Muscle layer of colon (tissue), 2 donors: ENCODE measurements at regions not wholly inside any gene's neighbourhood (a gene's known extent, or its start where the extent isn't known, plus 50 kb on each side); places are given as distances from the start of the nearest gene placed in this dataset.

Experiments
- H3K27ac ChIP-seq: one replicate; pipeline ENCODE4 v1.7.0; 2013; ENCODE audit warnings: low read depth, mild to moderate bottlenecking, low read length, moderate library complexity
- H3K27me3 ChIP-seq, 2 donors: one replicate each; pipeline ENCODE4 v1.7.0; 2013; ENCODE audit warnings: low read length in 2 of 2, mild to moderate bottlenecking in 2 of 2; ENCODE audit not compliant: insufficient read depth in 2 of 2, control insufficient read depth in 1 of 2
- H3K36me3 ChIP-seq: one replicate; pipeline ENCODE4 v1.7.0; 2013; ENCODE audit warnings: mild to moderate bottlenecking, low read length; ENCODE audit not compliant: insufficient read depth
- H3K4me1 ChIP-seq: one replicate; pipeline ENCODE4 v1.7.0; 2013; ENCODE audit warnings: mild to moderate bottlenecking, low read length; ENCODE audit not compliant: insufficient read depth
- H3K4me3 ChIP-seq, 2 donors: one replicate each; pipeline ENCODE4 v1.7.0; 2013; ENCODE audit warnings: low read length in 2 of 2, low read depth in 1 of 2, mild to moderate bottlenecking in 1 of 2, moderate library complexity in 1 of 2
- H3K9ac ChIP-seq: one replicate; pipeline ENCODE4 v1.7.0; 2013; ENCODE audit warnings: low read length
- H3K9me3 ChIP-seq: one replicate; pipeline ENCODE4 v1.7.0; 2013; ENCODE audit warnings: mild to moderate bottlenecking, low read length
- donor health status: abdominal sarcoma.
- donor health status: Adenocarcinoma of cecum.

DNA sequence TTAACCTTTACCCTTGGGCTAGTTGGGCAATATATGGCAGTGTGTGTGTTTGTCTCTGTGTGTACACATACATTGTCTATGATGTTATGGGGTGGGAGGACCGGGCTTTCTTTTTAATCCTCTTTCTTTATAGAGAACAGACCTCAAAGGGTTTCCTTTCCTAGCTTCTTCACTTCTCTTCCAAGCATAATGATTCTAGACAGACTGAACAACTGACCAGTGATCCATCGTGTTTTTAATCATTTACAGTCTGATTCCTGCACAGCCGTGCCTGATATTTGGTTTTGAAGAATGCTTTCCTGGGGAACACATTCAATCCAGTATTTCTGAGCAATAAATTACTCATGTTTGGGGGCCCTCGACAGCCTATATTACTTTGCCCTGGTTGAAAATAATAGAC lies 481.1 kb upstream of the DCN start:
- no peaks in the 10 kb centered on the region for H3K4me1 ChIP-seq
- no peaks in the 10 kb centered on the region for H3K36me3 ChIP-seq
- H3K27ac ChIP-seq, result no peak overlapping the region
- H3K4me3 ChIP-seq, result no peak overlapping the region
- no peaks in the 10 kb centered on the region for H3K27me3 ChIP-seq
- no peak overlapping the region for H3K9ac ChIP-seq
- no peaks in the 10 kb centered on the region for H3K9me3 ChIP-seq

- no peaks in the 10 kb centered on the region for H3K9me3 ChIP-seq
- H3K36me3 ChIP-seq, result no peaks in the 10 kb centered on the region
- no peak overlapping the region for H3K27ac ChIP-seq
These were observed 480.7 kb upstream of the DCN start for GRCh38 chr12:91663310-91663709.

DNA sequence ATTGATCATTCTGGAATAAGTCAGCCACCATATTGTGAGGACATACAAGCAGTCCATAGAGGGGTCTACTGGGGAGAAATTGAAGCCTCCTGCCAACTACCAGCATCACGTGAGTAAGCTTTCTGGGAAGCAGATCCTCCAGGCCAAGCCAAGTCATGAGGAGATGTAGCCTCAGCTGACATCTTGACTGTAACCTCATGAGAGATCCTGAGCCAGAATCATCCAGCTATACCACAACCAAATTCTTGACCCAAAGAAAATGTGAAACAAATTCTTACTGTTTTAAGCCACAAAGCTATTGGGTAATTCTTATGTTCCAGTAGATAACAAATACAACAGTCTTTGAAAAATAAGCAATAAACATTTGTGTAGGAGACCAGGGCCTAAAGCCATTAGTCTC lies 479.4 kb upstream of the DCN start:
- Histone ChIP-seq H3K27me3 (no peaks in the 10 kb centered on the region), H3K36me3 (no peaks in the 10 kb centered on the region), H3K4me1 (no peaks in the 10 kb centered on the region), H3K9ac (no peak overlapping the region), H3K4me3 (no peak overlapping the region), H3K27ac (no peak overlapping the region), H3K9me3 (no peaks in the 10 kb centered on the region)

More at GRCh38 chr12:91663310-91663709, 480.7 kb upstream of the DCN start:
- Histone ChIP-seq H3K27me3 (no peaks in the 10 kb centered on the region), H3K9ac (no peak overlapping the region), H3K4me1 (no peaks in the 10 kb centered on the region), H3K4me3 (no peak overlapping the region)

- no peak overlapping the region for H3K4me3 ChIP-seq
- H3K27me3 ChIP-seq, result no peaks in the 10 kb centered on the region
- no peaks in the 10 kb centered on the region for H3K36me3 ChIP-seq
- H3K27ac ChIP-seq, result no peak overlapping the region
- H3K4me1 ChIP-seq, result no peaks in the 10 kb centered on the region
- no peaks in the 10 kb centered on the region for H3K9me3 ChIP-seq
- H3K9ac ChIP-seq, result no peak overlapping the region
These were observed 474.4 kb upstream of the DCN start for GRCh38 chr12:91657032-91657431.

GRCh38 chr12:91655966-91656365 lies 473.3 kb upstream of the DCN start:
- no peaks in the 10 kb centered on the region for H3K36me3 ChIP-seq
- no peak overlapping the region for H3K4me3 ChIP-seq
- H3K4me1 ChIP-seq, result no peaks in the 10 kb centered on the region
- no peak overlapping the region for H3K9ac ChIP-seq
- no peaks in the 10 kb centered on the region for H3K27me3 ChIP-seq
- no peak overlapping the region for H3K27ac ChIP-seq
- no peaks in the 10 kb centered on the region for H3K9me3 ChIP-seq

DNA sequence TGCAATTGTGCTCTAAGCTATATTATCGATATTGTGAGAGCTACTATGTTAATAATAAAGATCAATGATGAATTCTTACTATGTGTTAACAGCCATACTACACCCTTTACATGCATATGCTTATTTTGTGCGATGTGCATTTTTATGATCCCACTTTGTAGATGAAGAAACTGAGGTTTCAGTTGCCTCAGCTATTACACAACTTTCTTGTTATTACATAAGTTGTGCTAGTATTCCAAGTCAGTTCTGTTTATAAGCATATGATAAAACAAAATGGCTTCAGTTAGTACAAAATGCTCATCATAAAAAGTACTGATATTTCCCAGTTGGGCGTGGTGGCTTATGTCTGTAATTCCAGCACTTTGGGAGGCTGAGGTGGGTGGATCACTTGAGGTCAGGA lies 471.5 kb upstream of the DCN start:
- H3K4me3 ChIP-seq, result no peak overlapping the region
- H3K9me3 ChIP-seq, result no peaks in the 10 kb centered on the region
- no peaks in the 10 kb centered on the region for H3K4me1 ChIP-seq
- H3K9ac ChIP-seq, result no peak overlapping the region
- H3K36me3 ChIP-seq, result no peaks in the 10 kb centered on the region
- H3K27ac ChIP-seq, result no peak overlapping the region
- H3K27me3 ChIP-seq, result no peaks in the 10 kb centered on the region

- H3K9me3 ChIP-seq, result no peaks in the 10 kb centered on the region
- H3K4me3 ChIP-seq, result no peak overlapping the region
- H3K9ac ChIP-seq, result no peak overlapping the region
- no peaks in the 10 kb centered on the region for H3K36me3 ChIP-seq
- H3K4me1 ChIP-seq, result no peaks in the 10 kb centered on the region
- H3K27ac ChIP-seq, result no peak overlapping the region
- no peaks in the 10 kb centered on the region for H3K27me3 ChIP-seq
These were observed 469.1 kb upstream of the DCN start for GRCh38 chr12:91651728-91652127.

GRCh38 chr12:91643763-91644162 lies 461.1 kb upstream of the DCN start:
- H3K27me3 ChIP-seq, result no peaks in the 10 kb centered on the region
- no peaks in the 10 kb centered on the region for H3K4me1 ChIP-seq
- no peaks in the 10 kb centered on the region for H3K36me3 ChIP-seq
- no peak overlapping the region for H3K9ac ChIP-seq
- H3K9me3 ChIP-seq, result no peaks in the 10 kb centered on the region
- no peak overlapping the region for H3K27ac ChIP-seq
- H3K4me3 ChIP-seq, result no peak overlapping the region

DNA sequence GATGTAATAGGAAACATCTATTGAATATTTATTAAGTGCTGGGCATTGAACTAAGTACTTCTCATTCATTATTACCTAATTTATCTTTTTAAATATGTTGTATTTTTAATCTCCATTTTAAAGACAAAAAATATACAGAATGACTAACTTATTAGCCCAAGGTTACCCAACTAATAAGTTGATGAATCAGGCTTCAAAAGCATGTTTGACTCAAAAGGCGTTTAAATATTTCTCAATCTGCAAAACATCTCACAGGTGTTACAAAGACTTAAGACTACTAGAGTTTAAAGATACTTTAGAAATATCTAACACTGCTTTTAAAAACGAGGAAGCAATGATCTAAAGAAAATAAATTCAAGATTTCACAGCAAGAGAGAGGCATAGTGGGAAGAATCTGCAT lies 457.4 kb upstream of the DCN start:
- Histone ChIP-seq H3K4me3 (no peak overlapping the region), H3K27me3 (no peaks in the 10 kb centered on the region), H3K27ac (no peak overlapping the region), H3K9ac (no peak overlapping the region), H3K36me3 (no peaks in the 10 kb centered on the region), H3K4me1 (no peaks in the 10 kb centered on the region), H3K9me3 (no peaks in the 10 kb centered on the region)

- Histone ChIP-seq H3K36me3 (no peaks in the 10 kb centered on the region), H3K4me1 (no peaks in the 10 kb centered on the region), H3K9me3 (no peaks in the 10 kb centered on the region), H3K27me3 (no peaks in the 10 kb centered on the region), H3K27ac (no peak overlapping the region), H3K4me3 (no peak overlapping the region), H3K9ac (no peak overlapping the region)
These were observed 456.7 kb upstream of the DCN start for GRCh38 chr12:91639327-91639726.

- Histone ChIP-seq H3K9ac (no peak overlapping the region), H3K4me1 (no peaks in the 10 kb centered on the region), H3K36me3 (no peaks in the 10 kb centered on the region), H3K27ac (no peak overlapping the region), H3K4me3 (no peak overlapping the region), H3K9me3 (no peaks in the 10 kb centered on the region), H3K27me3 (no peaks in the 10 kb centered on the region)
These were observed 455.4 kb upstream of the DCN start for GRCh38 chr12:91637789-91638624.

GRCh38 chr12:91636721-91637120 lies 454.1 kb upstream of the DCN start:
- no peak overlapping the region for H3K9ac ChIP-seq

More at GRCh38 chr12:91636721-91637120, 454.1 kb upstream of the DCN start:
- no peaks in the 10 kb centered on the region for H3K27me3 ChIP-seq
- H3K27ac ChIP-seq, result no peak overlapping the region
- no peaks in the 10 kb centered on the region for H3K4me1 ChIP-seq
- no peak overlapping the region for H3K4me3 ChIP-seq
- H3K9me3 ChIP-seq, result no peaks in the 10 kb centered on the region
- no peaks in the 10 kb centered on the region for H3K36me3 ChIP-seq
